ENCODE measurements at regions not wholly inside any gene's neighbourhood (a gene's known extent, or its start where the extent isn't known, plus 50 kb on each side); places are given as distances from the start of the nearest gene placed in this dataset.

DNA sequence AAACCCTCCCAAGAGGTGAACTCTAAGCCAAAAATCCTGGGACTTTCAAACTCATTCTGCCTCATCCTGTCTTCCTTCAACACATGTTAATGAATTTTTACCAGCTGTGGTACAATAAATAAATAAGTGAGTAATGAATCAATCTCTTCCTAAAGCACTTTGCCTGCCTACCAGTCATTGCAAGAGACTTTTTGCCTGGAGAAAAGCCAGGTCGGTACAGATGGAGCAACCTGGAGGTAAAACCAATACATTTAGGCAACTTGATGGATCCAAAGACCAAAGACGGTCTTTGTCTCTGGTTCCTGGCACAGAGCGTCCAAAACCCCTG, 324.2 kb downstream of the PMP22 start:
- no peaks in the 10 kb centered on the region for H3K27me3 ChIP-seq
- intact Hi-C loops (cut with DNase I) = no loop called here
- H3K4me1 ChIP-seq = no peaks in the 10 kb centered on the region
- no peak overlapping the region for H3K4me3 ChIP-seq (replicated peaks in 1 of 3)
- no peak overlapping the region for H3K27ac ChIP-seq
- no peak for DNase-seq
- 94% methylated on average over 3 of the region's 3 CpGs for WGBS, 2 donors
- TF ChIP-seq, protein P1, sequence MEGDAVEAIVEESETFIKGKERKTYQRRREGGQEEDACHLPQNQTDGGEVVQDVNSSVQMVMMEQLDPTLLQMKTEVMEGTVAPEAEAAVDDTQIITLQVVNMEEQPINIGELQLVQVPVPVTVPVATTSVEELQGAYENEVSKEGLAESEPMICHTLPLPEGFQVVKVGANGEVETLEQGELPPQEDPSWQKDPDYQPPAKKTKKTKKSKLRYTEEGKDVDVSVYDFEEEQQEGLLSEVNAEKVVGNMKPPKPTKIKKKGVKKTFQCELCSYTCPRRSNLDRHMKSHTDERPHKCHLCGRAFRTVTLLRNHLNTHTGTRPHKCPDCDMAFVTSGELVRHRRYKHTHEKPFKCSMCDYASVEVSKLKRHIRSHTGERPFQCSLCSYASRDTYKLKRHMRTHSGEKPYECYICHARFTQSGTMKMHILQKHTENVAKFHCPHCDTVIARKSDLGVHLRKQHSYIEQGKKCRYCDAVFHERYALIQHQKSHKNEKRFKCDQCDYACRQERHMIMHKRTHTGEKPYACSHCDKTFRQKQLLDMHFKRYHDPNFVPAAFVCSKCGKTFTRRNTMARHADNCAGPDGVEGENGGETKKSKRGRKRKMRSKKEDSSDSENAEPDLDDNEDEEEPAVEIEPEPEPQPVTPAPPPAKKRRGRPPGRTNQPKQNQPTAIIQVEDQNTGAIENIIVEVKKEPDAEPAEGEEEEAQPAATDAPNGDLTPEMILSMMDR (IDR thresholded peaks at IDR 0.05) = no peak
- TF ChIP-seq POLR2A (IDR thresholded peaks at IDR 0.05) = no peak
- no peaks in the 10 kb centered on the region for H3K9me3 ChIP-seq
- H3K36me3 ChIP-seq = no peaks in the 10 kb centered on the region

DNA sequence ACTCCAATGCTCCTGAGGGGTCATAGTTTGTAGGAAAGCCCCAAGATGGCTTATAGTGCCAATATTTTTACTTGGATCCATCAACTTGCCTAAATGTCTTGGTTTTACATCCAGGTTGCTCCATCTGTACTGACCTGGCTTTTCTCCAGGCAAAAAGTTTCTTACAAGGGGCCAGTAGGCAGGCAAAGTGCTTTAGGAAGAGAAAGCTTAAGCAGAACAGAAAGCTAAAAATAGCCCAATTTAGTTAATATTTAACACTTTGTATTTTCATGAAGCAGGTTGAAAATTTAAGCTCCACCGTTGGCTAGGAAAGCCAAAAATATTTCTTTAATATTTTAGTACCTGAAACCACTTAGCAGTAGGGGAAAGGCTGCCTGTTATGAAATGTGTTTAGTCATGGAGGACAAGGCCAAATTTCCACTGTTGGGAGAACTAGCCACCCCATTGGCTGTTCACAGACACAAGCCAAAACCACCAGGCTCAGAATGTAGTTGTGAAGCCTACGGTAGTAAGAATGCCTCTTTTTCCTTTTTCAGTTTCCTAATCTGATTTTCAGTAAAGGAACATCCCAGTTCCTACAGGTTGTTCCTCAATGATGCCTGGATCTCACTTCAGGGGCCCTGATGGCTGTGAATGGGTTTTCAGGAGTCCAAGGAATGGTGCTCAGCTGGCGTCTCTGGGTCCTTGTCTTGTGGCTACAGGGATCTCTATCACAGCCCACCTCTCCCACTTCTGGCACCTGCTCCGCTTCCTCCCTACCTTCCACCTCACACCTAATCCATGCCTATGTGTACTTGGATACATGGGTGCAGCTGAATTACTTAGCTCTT, 324.8 kb downstream of the PMP22 start:
- Histone ChIP-seq H3K4me1 (no peaks in the 10 kb centered on the region), H3K4me3 (replicated peaks in 1 of 3) (no peak overlapping the region), H3K27ac (no peak overlapping the region), H3K9me3 (no peaks in the 10 kb centered on the region), H3K36me3 (no peaks in the 10 kb centered on the region), H3K27me3 (no peaks in the 10 kb centered on the region)
- no peak for DNase-seq
- intact Hi-C loops (cut with DNase I) = no loop called here
- TF ChIP-seq, protein P1 (IDR thresholded peaks at IDR 0.05) = no peak
- no peak for TF ChIP-seq POLR2A (IDR thresholded peaks at IDR 0.05)
- WGBS, 2 donors = 85 to 89% methylated on average over 4 of the region's 4 CpGs

DNA sequence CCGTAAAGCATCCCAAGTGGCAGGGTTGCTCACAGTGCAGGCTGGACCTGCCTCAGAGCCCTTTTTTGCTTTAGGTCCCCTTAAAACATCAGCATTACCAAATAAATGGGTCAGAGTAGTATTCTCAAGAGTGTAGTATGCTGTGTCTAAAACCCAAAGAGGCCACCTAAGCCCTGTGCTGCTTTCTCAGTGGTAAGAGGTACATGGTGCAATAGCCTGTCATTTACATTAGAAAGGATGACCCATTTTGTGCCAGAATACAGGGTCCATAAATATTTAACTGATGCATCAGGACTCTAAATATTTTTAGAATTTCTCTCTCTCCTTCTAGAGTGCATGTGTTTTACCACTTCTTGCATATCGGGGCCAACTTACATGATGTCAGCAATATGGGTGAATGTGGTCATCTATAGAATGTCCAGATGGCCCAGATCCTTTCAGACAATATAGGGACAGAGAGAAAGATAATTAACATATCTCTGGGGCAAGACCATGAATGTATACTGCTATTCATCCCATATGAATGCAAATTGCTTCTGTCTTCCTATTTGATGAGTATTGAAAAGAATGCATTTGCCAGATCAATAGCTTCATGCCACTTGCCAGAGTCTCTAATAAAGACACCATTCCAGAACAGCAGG, 329.2 kb downstream of the PMP22 start:
- no peak for TF ChIP-seq POLR2A (IDR thresholded peaks at IDR 0.05)
- TF ChIP-seq, protein P1 (IDR thresholded peaks at IDR 0.05) = no peak
- no peaks in the 10 kb centered on the region for H3K27me3 ChIP-seq
- no peak overlapping the region for H3K27ac ChIP-seq
- H3K4me3 ChIP-seq (replicated peaks in 1 of 3) = no peak overlapping the region
- H3K4me1 ChIP-seq = no peaks in the 10 kb centered on the region
- intact Hi-C loops (cut with DNase I) = no loop called here
- H3K36me3 ChIP-seq = no peaks in the 10 kb centered on the region
- no peak for DNase-seq
- H3K9me3 ChIP-seq = no peaks in the 10 kb centered on the region
- 68 to 92% methylated on average over 2 of the region's 2 CpGs for WGBS, 2 donors

DNA sequence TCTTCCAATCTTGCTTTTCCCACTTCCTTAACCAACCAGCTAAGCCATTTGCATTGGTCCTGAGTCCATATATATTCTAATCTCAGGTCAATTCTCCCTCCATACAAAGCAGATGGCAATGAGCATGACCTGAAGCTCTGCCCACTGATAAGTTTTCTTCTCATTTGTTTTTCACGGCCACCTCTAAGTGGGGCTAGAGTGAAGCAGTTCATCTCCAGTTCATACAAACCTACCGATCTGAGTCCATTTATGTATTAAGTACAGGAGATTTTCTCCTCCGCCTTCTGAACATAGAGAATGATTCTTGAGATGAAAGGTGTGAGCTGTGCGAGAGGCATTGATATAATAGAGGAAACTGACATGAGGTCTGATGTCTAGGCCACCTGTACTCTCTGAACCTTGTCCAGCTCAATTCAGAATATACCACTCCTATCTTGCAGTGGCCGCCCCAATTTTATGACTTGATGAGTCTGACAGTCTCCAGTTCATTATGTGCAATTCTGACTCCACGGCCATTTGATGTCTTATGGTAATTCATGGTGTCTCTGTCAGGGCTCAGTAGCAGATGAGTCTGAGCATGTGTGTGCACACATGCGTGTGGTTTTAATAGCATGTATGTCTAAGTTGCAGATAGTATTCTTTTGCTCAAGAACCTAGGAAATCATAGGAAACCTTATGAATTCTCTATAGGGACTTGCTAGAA, 329.8 kb downstream of the PMP22 start:
- intact Hi-C loops (cut with DNase I) = no loop called here
- 88 to 92% methylated on average over 7 of the region's 7 CpGs for WGBS, 2 donors

More for the DNA sequence above, 329.8 kb downstream of the PMP22 start:
- Histone ChIP-seq H3K27me3 (no peaks in the 10 kb centered on the region), H3K4me1 (no peaks in the 10 kb centered on the region), H3K36me3 (no peaks in the 10 kb centered on the region), H3K27ac (no peak overlapping the region), H3K9me3 (no peaks in the 10 kb centered on the region), H3K4me3 (replicated peaks in 1 of 3) (no peak overlapping the region)
- TF ChIP-seq, protein P1 (IDR thresholded peaks at IDR 0.05) = no peak
- TF ChIP-seq POLR2A (IDR thresholded peaks at IDR 0.05) = no peak
- no peak for DNase-seq
